Stimulated activated CD4-positive, alpha-beta T cell treated with anti-CD3 and anti-CD28 coated beads, TNF-alpha, amount 100 ng/mL, for 24 hours (primary cell): ENCODE measurements at regions not wholly inside any gene's neighbourhood (a gene's known extent, or its start where the extent isn't known, plus 50 kb on each side); places are given as distances from the start of the nearest gene placed in this dataset.
"Not testable (repeated sequence)": the region's sequence is repeated elsewhere in the genome, so short reads cannot be mapped to it uniquely, and the experiment has no call there.

Source experiments
- DNase-seq, 3 experiments: peaks; one replicate each; pipeline ENCODE4 v3.0.0-alpha.2; 2020; ENCODE audit warnings: low read depth in 3 of 3

DNA sequence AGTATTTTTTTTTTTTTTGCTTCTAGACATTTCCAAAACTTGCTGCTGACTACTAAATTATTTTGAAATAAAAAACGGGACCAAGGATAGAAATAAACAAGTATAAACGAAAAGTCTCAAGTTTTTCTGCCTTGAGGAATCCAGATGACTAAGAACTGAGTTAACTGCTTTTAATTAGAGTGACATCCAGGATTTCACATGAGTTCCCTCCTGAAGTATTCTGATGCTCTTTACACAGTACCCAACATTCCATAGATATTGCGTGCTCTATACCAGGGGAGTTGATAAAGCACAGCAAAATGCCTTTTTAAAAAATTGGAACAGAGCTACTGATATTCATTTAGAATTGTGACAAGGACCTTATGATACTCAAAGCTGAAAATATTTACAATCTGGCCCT lies 618.0 kb downstream of the CCDC85A start:
- no peak for DNase-seq

DNA sequence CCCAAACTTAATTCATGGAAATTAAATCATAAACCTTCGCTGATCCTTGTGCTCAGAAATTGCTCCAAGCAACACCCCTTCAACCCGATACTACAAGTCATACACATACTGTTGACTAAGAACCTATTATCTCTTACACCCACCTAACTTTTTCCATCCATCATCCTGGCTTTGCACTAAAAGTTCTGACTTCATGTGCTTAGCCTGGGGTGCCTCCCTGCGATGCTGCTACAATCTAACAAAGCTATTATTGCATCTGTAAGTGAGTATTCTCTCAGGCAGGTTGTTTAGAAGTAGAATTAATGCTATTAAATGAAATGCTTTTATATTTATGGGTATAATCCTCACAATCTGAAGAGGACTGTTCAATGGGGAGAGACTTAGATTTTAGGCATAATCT lies 619.8 kb downstream of the CCDC85A start:
- no peak for DNase-seq

DNA sequence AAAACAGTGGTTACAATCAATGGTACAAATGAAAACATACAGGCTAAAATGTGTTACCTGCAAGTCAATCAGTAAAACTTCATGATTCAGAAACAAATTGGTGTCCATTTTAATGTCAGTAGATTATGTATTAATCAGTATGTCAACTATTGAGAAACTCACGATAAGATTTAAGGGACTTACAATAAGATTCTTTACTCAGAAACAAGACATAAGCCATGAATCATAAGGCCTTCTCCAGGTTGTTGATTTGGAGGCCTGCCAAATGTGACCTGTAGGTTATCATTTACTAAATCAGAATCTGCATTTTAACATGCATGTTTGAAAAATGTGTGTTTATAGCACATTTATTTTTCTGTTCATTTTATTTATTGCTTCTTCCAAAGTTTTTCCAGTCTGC lies 623.1 kb downstream of the CCDC85A start:
- no peak for DNase-seq

DNA sequence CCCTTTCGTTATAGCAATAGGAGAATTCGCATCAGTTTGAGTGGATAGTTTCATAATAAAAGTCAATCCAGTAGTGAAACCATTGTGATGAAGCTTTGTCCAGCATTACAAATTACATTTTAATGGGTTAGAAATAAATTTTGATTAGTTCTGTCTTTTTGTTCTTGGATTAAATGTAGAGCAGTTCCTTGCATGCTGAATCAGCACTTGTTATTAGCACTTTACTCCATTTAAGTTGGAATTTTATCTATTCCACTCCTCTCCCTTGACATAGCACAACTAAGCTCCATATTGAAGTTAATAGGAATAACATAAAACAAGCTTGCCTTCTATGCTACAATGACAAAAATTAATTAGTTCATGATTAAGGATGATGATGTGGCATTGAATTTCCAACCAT lies 624.1 kb downstream of the CCDC85A start:
- DNase-seq, result no peak

DNA sequence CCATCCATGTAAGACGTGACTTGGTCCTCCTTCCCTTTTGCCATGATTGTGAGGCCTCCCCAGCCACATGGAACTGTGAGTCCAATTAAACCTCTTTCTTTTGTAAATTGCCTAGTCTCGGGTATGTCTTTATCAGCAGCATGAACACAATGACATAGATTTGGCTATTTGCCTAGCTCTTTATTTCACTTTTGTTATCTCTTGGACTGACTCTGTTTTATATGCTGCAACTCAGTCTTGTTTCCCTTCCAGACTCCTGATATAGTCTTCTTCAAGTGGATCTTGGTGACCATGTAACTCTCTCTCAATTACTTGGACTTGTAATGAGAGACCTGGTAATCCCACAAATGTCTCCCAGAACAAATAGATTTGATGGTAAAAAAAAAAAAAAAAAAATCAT lies 627.6 kb downstream of the CCDC85A start:
- DNase-seq, result no peak

DNA sequence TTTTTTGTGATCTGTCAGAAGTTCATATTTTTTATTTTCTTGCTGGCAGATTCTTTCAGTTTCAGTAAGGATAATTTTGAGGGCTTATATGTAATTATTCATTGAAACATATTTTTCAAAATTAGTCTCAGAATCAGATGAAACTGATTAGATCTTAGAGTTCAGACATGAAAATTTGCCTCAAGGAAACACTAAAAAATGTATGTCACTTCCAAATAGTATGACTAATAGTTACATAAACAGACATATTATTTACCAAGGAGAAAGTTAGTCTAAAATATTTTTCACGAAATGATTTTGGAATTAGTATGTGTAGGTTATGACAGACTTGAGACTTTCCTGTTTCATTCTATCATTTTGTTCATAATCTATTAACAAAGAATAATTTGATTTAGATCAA lies 628.6 kb downstream of the CCDC85A start:
- DNase-seq, result no peak

DNA sequence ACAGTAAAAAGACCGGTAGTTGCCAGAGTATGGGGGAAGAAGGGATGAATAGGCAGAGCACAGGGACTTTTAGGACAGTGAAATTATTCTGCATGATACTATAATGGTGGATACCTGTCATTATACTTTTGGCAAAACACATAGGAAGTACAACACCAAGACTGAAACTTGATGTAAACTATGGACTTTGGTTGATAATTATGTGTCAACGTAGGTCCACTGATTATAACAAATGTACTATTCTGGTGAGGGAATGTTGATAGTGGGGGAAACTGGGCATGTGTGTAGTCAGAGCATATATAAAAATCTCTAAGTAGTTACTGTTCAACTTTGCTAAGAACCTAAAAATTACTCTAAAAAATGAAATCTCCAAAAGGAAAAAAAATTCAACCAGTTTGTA lies 629.7 kb downstream of the CCDC85A start:
- DNase-seq, result no peak

DNA sequence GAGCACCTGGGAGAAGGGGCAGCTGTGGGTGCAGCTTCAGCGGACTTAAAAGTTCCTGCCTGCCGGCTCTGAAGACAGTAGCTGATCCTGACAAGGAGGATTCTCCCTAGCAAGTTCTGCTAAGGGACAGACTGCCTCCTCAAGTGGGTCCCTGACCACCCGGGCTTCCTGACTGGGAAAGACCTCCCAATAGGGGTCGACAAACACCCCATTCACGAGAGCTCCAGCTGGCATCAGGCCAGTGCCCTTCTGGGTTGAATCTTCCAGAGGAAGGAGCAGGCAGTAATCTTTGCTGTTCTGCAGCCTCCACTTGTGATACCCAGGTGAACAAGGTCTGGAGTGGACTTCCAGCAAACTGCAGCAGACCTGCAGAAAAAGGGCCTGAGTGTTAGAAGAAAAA lies 632.9 kb downstream of the CCDC85A start:
- DNase-seq, result no peak

DNA sequence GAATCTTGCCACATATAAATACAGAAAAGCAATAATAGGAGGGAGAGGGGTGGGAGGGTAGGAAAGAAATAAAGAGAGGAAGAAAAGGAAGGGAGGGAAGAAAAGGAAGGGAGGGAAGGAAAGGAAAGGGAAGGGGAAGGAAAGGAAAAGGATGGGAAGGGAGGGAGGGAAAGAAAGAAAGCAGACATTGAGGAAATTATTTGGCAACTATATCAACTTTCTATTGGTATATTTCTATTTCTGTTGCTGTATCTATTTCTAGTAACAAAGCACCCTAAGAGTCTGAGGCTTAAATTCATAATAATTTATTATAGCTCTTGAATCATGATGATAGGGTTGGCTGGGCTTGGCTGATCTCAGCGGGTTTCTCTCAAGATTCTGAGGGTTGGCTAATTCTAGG lies 648.0 kb downstream of the CCDC85A start:
- no peak for DNase-seq

DNA sequence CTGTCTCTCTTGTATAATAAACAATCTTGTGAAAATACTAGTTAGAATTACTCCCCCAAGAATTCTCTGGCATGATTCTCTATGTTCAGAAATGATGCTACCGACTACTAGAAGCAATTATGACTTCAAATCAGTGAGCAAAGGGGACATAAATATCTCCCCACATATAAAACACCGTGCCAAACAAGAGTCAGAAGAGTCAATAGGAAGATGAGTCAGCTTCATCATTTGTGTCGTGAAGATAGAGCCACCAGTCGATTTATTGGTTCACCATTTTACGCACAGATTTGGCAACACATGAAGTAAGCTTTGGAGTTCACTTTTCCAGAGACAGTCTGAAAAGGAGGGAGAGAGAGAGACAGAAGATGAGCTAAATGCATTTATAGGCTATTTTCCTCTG lies 650.9 kb downstream of the CCDC85A start:
- DNase-seq, result no peak

DNA sequence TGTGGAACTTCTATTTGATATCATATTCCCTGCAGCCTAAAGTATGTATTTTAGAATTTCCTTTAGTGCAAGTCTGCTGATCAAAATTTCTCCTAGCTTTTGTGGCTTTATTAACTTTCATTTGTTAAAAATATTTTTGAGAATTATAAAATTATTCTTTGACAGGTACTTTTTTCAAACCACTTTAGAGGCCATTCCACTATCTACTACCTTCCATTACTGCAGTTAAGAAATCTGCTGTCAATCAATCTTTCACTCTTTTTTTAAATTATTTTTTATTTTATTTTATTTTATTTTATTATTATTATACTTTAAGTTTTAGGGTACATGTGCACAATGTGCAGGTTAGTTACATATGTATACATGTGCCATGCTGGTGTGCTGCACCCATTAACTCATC lies 656.2 kb downstream of the CCDC85A start:
- not testable (repeated sequence) for DNase-seq

DNA sequence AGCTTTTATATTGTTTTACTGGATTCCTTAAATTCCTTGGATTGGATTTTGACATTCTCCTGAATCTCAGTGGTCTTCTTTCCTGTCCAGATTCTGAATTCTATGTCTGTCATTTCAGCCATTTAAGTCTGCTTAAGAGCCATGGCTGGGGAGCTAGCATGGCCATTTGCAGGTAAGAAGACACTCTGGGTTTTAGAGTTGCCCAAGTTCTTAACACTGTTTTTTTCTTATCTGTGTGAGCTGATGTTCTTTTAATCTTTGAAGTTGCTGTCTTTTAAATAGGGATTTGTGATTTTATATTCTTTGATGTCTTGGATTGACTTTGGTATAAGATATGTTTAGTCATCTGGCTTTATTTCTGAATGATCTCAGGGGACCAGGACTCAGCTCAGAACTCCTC lies 677.2 kb downstream of the CCDC85A start:
- no peak for DNase-seq

DNA sequence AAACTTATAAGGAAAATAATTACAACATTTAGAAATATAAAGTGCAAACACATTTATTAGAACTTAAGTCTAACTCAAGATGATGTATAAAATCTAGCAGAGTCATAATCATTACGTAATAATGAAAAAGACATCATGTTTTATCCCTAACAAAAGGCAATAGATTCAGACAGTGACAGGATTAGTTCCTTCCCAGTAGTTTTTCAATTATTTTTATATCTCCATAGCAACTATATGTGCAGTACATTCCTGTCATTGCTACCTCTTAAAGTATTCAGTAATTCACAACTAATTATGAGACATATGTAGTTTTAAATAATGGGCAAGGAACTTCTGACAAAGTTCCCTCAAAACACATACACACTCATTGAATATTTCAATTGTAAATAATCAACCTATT lies 687.9 kb downstream of the CCDC85A start:
- DNase-seq, result no peak

DNA sequence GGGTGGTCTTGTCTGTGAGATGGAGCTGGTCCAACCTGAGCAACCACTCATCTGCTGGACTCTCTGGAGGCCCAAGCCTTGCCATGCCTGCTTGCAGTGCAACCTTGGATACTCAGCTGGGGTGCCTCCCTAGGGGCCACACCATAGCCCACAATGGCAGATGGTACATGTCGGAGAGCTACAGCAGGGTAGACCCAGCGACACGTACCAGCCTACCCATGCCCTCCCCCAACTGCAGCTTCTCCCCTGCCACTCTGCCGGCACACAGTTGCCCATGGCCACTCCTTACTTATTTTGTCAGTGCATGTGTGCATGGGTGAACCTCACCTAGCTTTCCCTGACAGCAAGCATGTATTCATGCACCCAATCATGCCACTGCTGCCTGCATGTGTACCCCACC lies 690.9 kb downstream of the CCDC85A start:
- DNase-seq, result no peak

DNA sequence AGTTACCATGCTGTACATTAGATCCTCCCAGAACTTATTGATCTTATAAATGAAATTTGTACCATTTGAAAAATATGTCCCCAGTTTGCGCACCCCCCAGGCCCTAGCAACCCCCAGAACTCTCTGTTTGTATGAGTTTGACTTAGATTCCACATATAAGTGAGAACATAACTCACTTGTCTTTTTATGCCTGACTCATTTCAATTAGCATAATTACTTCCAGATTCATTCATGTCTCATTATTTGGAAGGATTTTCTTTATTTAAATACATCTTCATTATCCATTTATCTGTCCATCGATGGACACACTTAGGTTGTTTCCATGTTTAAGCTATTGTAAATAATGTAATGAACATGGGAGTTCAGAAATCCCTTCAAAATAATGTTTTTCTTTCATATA lies 705.9 kb downstream of the CCDC85A start:
- DNase-seq, result no peak

DNA sequence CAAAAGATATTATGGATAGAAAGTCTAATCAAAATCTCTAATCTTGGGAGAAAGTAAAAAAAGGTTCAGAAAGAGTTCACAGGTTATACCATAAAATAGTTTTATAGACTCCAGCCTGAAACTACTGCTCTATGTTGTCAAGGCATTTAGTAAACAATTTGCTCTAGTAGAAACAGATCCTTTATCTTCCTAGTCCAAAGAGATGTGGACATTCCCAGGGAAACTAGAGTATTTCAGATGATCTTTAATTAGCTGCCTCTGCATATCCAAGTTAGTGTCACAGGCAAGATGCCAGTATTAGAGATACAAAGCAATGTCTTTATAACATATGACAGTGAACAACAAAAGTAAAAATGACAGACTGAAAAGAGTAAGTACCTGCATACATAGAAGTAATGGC lies 708.6 kb downstream of the CCDC85A start:
- no peak for DNase-seq

DNA sequence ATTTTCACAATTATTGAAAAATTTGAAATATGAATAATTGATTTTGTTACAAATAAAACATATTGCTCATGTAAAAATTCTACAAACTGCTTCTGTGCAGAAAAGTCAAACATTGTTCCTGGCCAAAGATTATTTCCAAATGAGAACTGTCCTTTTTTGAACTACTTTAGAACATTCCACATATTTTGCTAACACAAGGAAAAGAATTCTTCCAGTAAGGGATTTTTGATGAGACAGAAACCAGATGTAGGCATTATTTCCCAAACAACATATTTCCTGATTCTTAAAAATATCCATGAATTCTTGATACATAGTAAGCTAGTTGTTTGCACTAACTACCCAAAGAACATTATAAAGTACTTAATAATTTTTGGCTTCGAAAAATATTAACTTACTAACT lies 715.2 kb downstream of the CCDC85A start:
- no peak for DNase-seq

DNA sequence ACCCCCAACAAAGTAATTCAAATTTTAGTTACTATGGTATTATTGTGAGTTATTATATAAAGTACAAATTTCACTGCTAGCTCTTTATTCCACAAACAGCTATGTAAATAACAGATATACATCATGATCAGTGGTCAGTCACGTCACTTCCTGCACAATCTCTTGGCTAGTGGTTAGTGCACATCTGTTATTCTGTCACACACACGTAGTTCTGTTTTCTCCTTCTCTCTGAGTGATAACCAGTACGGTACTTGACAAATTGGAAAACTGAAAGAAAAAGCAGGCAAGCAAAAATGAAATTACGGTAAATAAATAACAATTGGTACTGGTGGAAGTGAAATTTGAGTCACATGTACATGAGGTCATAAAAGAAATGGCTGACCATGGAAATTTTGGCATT lies 728.7 kb downstream of the CCDC85A start:
- DNase-seq, result no peak

DNA sequence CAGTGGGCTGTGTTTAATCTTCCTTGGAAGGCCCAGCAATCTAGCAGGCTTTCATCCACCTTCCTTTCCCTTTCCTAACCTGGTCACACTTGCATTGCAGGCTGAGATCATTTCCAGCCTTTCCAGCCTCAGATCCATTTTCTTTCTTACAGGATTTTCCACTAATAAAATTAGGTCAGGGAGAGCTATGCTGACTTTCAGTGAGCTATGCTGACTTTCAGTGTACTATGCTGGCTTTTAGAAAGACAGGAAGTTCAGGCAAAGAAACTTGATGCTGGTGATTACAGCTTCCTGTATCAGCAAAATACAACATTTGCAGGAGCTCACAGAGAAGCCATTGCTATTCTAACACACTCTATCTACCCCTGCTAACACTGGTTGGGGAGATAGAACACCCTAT lies 735.0 kb downstream of the CCDC85A start:
- no peak for DNase-seq

DNA sequence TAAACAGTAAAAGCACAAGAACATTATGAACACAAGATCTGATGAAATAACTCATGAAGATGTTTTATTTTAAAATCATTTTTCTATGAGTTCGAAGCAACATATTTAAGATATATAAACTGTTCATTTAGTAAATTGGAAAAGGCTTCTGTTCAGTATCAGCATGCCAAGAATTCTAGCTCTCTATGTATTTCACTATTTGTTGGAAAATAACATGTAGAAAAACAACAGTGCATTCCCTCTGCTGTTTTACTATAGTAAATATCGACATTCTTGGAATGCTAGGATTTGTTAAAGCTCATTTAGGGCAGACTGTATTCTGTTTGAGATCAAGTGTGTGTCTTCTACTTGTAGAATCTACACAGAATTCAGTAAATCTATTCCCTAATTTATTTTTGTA lies 750.2 kb downstream of the CCDC85A start:
- DNase-seq, result no peak

DNA sequence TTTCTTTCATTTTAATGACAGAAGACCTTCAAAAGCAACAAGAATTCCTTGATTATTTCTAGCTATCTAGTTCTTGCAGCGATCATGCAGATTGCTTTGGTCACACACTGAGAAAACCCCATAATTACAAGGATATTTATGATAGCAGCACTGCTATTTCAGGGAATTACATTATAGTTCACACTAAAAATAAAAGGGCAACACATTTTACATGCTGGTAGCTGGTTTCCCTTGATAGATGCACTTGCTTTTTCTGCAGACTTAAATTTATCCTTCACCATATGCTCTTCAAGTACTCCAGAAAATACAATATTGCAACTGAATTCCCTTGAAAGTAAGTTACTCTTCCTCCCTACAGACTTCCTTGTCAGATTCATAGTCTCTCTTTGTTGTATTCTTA lies 751.1 kb downstream of the CCDC85A start:
- DNase-seq, result no peak

DNA sequence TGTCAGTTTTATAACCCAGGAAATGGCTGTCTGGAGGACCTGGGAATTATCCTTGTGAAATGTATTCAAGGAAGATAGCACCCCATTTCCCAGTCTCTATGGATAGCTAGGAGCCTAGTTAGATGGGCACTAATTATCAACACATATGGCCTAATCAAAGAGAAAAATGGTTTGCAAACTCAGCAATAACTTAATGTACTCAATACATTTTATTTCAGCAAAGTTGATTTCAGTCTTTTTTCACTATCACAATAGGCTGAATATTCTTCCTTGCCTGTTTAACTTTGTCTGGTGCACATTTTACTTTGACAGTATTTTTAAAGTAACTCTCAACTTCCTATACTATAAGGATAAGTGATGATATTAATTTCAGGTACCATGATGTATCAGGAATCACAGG lies 756.3 kb downstream of the CCDC85A start:
- DNase-seq, result no peak

DNA sequence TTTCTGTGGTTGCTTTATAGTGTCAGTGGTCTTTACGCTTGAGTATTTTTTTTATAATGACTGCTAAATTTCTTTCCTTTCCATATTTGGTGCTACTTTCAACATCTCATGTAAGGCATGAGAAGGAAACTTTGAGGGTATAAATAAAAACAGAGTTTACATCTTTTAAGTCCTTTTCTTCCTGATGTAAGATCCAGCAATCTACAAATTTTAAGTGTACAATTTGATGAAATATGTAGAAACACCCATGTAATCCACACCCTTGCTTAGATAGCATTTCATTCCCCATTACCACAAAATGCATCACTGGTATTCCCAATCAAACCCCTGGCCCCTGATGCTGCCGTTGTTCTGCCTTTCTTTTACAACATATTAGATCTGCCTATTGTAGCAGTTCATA lies 769.1 kb downstream of the CCDC85A start:
- no peak for DNase-seq

DNA sequence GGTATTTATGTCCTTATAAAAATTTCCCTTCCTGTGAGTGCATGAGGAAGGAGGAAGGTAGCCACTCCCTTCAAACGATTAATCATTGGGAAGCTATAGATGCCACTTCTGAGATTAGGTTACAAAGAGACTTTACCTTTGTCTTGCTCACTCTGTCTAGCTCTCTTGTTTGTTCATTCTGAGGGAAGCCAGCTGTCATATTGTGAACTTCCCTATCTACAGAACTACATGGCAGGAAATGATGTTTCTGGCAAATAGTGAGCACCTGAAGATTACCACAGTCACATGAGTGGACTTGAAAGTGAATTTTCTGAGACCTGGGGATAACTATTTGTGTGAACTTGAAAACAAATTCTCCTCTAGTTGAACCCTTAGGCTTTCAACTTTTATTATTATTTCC lies 776.8 kb downstream of the CCDC85A start:
- no peak for DNase-seq

DNA sequence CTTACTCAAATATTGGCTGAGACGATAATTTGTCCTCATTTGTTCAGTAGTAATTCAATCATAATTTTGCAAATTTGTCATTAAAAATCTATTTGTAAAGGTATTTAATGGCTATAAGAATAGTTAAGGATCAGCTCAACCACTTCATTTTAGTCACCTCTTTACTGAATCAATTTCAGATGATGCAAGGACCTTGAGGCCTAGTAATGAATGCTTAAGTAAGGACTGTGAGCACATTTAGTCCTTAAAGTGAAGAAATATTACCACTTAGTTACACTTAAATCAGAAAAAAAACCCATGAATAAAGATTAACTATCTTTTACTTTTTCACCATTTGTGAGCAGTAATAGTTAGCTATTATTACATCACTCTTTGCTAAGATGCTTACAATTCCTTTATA lies 778.9 kb downstream of the CCDC85A start:
- no peak for DNase-seq
